K562 (cell line): ENCODE measurements at regions not wholly inside any gene's neighbourhood (a gene's known extent, or its start where the extent isn't known, plus 50 kb on each side); places are given as distances from the start of the nearest gene placed in this dataset.

Experiments
- ATAC-seq: fragments of 200-7000 bp; cut with Tn5 transposase; 3 replicates; pipeline ENCODE4 v1.9.1; 2020; ENCODE audit warnings: moderate library complexity
- BruUV-seq: library from RNA; stranded (reverse); fragments of 400-500 nt; replicated peaks from 2 replicates; lab custom pipeline; 2021; lab: Mats Ljungman, UMichigan
- CTCF ChIA-PET: fragments of 300-600 bp; formaldehyde crosslinking; extraction: SDS; loops from one replicate; lab custom pipeline; 2021; ENCODE audit warnings: low intra/inter-chr PET ratio; lab: Yijun Ruan, JAX
- POLR2A ChIA-PET: fragments of 300-600, 350-650 bp; sonication (Branson Sonifier 250); formaldehyde crosslinking; extraction: SDS; loops from one replicate; lab custom pipeline; 2021; ENCODE audit warnings: antibody characterized with exemption, inconsistent platforms; lab: Yijun Ruan, JAX
- DNase-seq, 4 experiments: peaks; one replicate each; pipeline versions ENCODE4 v3.0.0 to v3.0.0-alpha.2; 2011 to 2018; ENCODE audit warnings: low spot score in 3 of 4, mixed read lengths in 3 of 4; ENCODE audit errors: extremely low read depth in 1 of 4
- FAIRE-seq: peaks from 2 replicates; lab custom pipeline; 2011; peaks lifted over from hg19 to GRCh38; lab: Jason Lieb, UNC
- H2AFZ ChIP-seq: 2 replicates; pipeline ENCODE4 v1.6.0; 2011; ENCODE audit warnings: low read depth, low read length, control low read depth, inconsistent platforms
- H3K27ac ChIP-seq: fragments of 200-600 bp; 3 replicates; pipeline ENCODE4 v1.8.0; 2011; ENCODE audit warnings: low read depth, mild to moderate bottlenecking, control low read depth, inconsistent platforms, low read length, moderate library complexity, mixed read lengths; ENCODE audit errors: extremely low read depth
- H3K27me3 ChIP-seq, 2 experiments: fragments of 300-600 bp in 1 of 2; 2 replicates in 1 of 2; 3 replicates in 1 of 2; pipeline versions ENCODE4 v1.6.0 to v1.8.0; 2011; ENCODE audit warnings: inconsistent platforms in 2 of 2, low read length in 2 of 2, mild to moderate bottlenecking in 1 of 2, mixed read lengths in 1 of 2, moderate library complexity in 1 of 2; ENCODE audit not compliant: control insufficient read depth in 2 of 2, insufficient read depth in 2 of 2
- H3K36me3 ChIP-seq: fragments of 300-600 bp; 3 replicates; pipeline ENCODE4 v1.8.0; 2011; ENCODE audit warnings: mild to moderate bottlenecking, low read length, inconsistent platforms; ENCODE audit not compliant: control insufficient read depth, insufficient read depth
- H3K4me1 ChIP-seq, 2 experiments: fragments of 200-600 bp in 1 of 2; replicated peaks in 1 of 2; 2 replicates in 1 of 2; 3 replicates in 1 of 2; pipeline versions ENCODE4 v1.5.1 to v1.8.0; 2011; ENCODE audit warnings: inconsistent platforms in 2 of 2, low read length in 2 of 2, mild to moderate bottlenecking in 1 of 2, mixed read lengths in 1 of 2, moderate library complexity in 1 of 2; ENCODE audit not compliant: control insufficient read depth in 2 of 2, insufficient read depth in 2 of 2
- H3K4me2 ChIP-seq: 2 replicates; pipeline ENCODE4 v1.6.1; 2011; ENCODE audit warnings: low read length, control low read depth, inconsistent platforms, mixed read lengths; ENCODE audit not compliant: insufficient read depth
- H3K4me3 ChIP-seq: fragments of 200-600 bp; sonication (generic), shearing (Covaris generic); 2 replicates; pipeline ENCODE4 v1.5.1; 2016; ENCODE audit warnings: control low read depth, inconsistent platforms
- H3K79me2 ChIP-seq: fragments of 200-600 bp; 3 replicates; pipeline ENCODE4 v1.8.0; 2011; ENCODE audit warnings: low read length, inconsistent platforms; ENCODE audit not compliant: control insufficient read depth, insufficient read depth
- H3K9ac ChIP-seq, 2 experiments: 2 replicates each; pipeline versions ENCODE4 v1.6.0 to v1.6.1; 2011; ENCODE audit warnings: low read depth in 2 of 2, low read length in 2 of 2, control low read depth in 1 of 2, inconsistent platforms in 1 of 2, mild to moderate bottlenecking in 1 of 2, mixed read lengths in 1 of 2; ENCODE audit not compliant: insufficient read depth in 1 of 2
- H3K9me1 ChIP-seq: one replicate; pipeline ENCODE4 v1.6.0; 2011; ENCODE audit warnings: inconsistent platforms, mild to moderate bottlenecking, low read length, moderate library complexity; ENCODE audit not compliant: control insufficient read depth, insufficient read depth
- H3K9me3 ChIP-seq: replicated peaks from 2 replicates; pipeline ENCODE4 v1.5.1; 2011; ENCODE audit warnings: low read depth, low read length, inconsistent platforms; ENCODE audit not compliant: control insufficient read depth, insufficient read depth
- H4K20me1 ChIP-seq: replicated peaks from 2 replicates; pipeline ENCODE4 v1.6.1; 2011; ENCODE audit warnings: low read length, inconsistent platforms, mixed read lengths; ENCODE audit not compliant: control insufficient read depth, insufficient read depth
- ARID2 ChIP-seq: fragments of 450-650 bp; IDR thresholded peaks from 2 replicates; pipeline ENCODE4 v1.6.1; 2017; ENCODE audit warnings: antibody characterized with exemption, mild to moderate bottlenecking
- CTBP1 ChIP-seq: fragments of 450-650 bp; IDR thresholded peaks from 2 replicates; pipeline ENCODE4 v1.6.1; 2016; ENCODE audit warnings: borderline replicate concordance
- FOXJ2 ChIP-seq: fragments of 200-800 bp; sonication (Bioruptor generic); IDR thresholded peaks from 2 replicates; pipeline ENCODE4 v1.6.1; 2016; ENCODE audit warnings: missing genetic modification characterization, missing compliant biosample characterization
- FUS ChIP-seq: fragments of 200-400 bp; formaldehyde crosslinking; optimal IDR thresholded peaks from 2 replicates; pipeline ENCODE3; 2017; ENCODE audit warnings: low read depth, low read length
- KDM2B ChIP-seq: fragments of 250-450 bp; sonication (Bioruptor Pico); IDR thresholded peaks from 2 replicates; pipeline ENCODE4 v1.8.0; 2021; ENCODE audit warnings: mild to moderate bottlenecking, moderate library complexity
- SAP30 ChIP-seq: fragments of 200-600 bp; sonication (generic); IDR thresholded peaks from 2 replicates; pipeline ENCODE4 v1.6.1; 2012; ENCODE audit warnings: borderline replicate concordance, low read depth, mild to moderate bottlenecking, moderate library complexity, low read length, control low read depth, inconsistent platforms; ENCODE audit not compliant: insufficient read depth, poor library complexity, severe bottlenecking
- ZNF354B ChIP-seq: fragments of 250-450 bp; sonication (Bioruptor Pico); IDR thresholded peaks from 2 replicates; pipeline ENCODE4 v1.4.0; 2020
- WGBS: fragments of 100-300 bp; shearing (Covaris generic); methylation state at CpG from one replicate; pipeline ENCODE4 v1.1.6; 2016; ENCODE audit warnings: low coverage, mixed read lengths; ENCODE audit not compliant: insufficient coverage; ENCODE audit errors: missing lambda C conversion rate; 5-methylcytosine and 5-hydroxymethylcytosine counted together
- in situ Hi-C: fragments of 300-500 bp; cut with MboI; formaldehyde crosslinking; loops from 4 replicates; pipeline ENCODE4 v1.15.0; 2018; ENCODE audit warnings: inconsistent platforms, mixed read lengths
- intact Hi-C: fragments of 100-400 bp; cut with micrococcal nuclease; formaldehyde crosslinking; loops from 2 replicates; pipeline ENCODE4 v1.14.2; 2022
- TF ChIP-seq, protein P1 (sequence below): sonication (generic); formaldehyde crosslinking; IDR thresholded peaks from 2 replicates; pipeline ENCODE4 v1.8.0; 2023; ENCODE audit warnings: missing genetic modification reagents, mild to moderate bottlenecking, borderline replicate concordance
- TF ChIP-seq, protein P2 (sequence below): fragments of 450-650 bp; IDR thresholded peaks from 2 replicates; pipeline ENCODE4 v1.7.1; 2018; ENCODE audit warnings: mild to moderate bottlenecking, low read depth; ENCODE audit not compliant: partially characterized antibody
- TF ChIP-seq, protein P3 (sequence below): sonication (generic); formaldehyde crosslinking; IDR thresholded peaks from 2 replicates; pipeline ENCODE4 v1.8.1; 2023; ENCODE audit warnings: missing genetic modification reagents, mild to moderate bottlenecking, borderline replicate concordance

DNA sequence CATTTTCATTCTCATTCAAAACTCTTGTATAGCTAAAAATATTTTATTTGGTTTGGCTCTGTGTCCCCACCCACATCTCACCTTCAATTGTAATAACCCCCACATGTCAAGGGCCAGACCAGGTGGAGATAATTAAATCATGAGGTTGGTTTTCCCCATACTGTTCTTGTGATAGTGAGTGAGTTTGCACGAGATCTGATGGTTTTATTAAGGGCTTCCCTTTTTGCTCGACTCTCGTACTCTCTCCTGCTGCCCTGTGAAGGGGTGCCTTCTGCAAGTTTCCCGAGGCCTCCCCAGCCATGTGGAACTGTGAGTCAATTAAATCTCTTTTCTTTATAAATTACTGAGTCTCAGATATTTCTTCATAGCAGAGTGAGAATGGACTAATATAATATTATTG is 768.0 kb downstream of the STIM2 start:
- Histone ChIP-seq H3K27ac (no peak overlapping the region), H3K4me1 (no peaks in the 10 kb centered on the region), H3K27me3 (no peaks in the 10 kb centered on the region), H3K9me1 (no peaks in the 10 kb centered on the region), H3K4me2 (no peak overlapping the region), H3K36me3 (no peaks in the 10 kb centered on the region), H2AFZ (no peak overlapping the region), H3K79me2 (no peaks in the 10 kb centered on the region), H4K20me1 (no peaks in the 10 kb centered on the region), H3K9ac (no peak overlapping the region), H3K9me3 (no peaks in the 10 kb centered on the region), H3K4me3 (no peak overlapping the region)
- 6% methylated on average over 4 of the region's 4 CpGs for WGBS
- POLR2A ChIA-PET, result no interaction called here
- in situ Hi-C loops (no loop called here), intact Hi-C loops (no loop called here)
- no peak for ATAC-seq
- FAIRE-seq, result no peak
- BruUV-seq, result no TSS peak
- no peak for DNase-seq
- CTCF ChIA-PET, result no interaction called here
- TF ChIP-seq FOXJ2 (tag), result no peak
- TF ChIP-seq, protein P1, sequence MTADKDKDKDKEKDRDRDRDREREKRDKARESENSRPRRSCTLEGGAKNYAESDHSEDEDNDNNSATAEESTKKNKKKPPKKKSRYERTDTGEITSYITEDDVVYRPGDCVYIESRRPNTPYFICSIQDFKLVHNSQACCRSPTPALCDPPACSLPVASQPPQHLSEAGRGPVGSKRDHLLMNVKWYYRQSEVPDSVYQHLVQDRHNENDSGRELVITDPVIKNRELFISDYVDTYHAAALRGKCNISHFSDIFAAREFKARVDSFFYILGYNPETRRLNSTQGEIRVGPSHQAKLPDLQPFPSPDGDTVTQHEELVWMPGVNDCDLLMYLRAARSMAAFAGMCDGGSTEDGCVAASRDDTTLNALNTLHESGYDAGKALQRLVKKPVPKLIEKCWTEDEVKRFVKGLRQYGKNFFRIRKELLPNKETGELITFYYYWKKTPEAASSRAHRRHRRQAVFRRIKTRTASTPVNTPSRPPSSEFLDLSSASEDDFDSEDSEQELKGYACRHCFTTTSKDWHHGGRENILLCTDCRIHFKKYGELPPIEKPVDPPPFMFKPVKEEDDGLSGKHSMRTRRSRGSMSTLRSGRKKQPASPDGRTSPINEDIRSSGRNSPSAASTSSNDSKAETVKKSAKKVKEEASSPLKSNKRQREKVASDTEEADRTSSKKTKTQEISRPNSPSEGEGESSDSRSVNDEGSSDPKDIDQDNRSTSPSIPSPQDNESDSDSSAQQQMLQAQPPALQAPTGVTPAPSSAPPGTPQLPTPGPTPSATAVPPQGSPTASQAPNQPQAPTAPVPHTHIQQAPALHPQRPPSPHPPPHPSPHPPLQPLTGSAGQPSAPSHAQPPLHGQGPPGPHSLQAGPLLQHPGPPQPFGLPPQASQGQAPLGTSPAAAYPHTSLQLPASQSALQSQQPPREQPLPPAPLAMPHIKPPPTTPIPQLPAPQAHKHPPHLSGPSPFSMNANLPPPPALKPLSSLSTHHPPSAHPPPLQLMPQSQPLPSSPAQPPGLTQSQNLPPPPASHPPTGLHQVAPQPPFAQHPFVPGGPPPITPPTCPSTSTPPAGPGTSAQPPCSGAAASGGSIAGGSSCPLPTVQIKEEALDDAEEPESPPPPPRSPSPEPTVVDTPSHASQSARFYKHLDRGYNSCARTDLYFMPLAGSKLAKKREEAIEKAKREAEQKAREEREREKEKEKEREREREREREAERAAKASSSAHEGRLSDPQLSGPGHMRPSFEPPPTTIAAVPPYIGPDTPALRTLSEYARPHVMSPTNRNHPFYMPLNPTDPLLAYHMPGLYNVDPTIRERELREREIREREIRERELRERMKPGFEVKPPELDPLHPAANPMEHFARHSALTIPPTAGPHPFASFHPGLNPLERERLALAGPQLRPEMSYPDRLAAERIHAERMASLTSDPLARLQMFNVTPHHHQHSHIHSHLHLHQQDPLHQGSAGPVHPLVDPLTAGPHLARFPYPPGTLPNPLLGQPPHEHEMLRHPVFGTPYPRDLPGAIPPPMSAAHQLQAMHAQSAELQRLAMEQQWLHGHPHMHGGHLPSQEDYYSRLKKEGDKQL (CRISPR knock-in tag), result no peak
- TF ChIP-seq ZNF354B (CRISPR knock-in tag), result no peak
- TF ChIP-seq, protein P2, sequence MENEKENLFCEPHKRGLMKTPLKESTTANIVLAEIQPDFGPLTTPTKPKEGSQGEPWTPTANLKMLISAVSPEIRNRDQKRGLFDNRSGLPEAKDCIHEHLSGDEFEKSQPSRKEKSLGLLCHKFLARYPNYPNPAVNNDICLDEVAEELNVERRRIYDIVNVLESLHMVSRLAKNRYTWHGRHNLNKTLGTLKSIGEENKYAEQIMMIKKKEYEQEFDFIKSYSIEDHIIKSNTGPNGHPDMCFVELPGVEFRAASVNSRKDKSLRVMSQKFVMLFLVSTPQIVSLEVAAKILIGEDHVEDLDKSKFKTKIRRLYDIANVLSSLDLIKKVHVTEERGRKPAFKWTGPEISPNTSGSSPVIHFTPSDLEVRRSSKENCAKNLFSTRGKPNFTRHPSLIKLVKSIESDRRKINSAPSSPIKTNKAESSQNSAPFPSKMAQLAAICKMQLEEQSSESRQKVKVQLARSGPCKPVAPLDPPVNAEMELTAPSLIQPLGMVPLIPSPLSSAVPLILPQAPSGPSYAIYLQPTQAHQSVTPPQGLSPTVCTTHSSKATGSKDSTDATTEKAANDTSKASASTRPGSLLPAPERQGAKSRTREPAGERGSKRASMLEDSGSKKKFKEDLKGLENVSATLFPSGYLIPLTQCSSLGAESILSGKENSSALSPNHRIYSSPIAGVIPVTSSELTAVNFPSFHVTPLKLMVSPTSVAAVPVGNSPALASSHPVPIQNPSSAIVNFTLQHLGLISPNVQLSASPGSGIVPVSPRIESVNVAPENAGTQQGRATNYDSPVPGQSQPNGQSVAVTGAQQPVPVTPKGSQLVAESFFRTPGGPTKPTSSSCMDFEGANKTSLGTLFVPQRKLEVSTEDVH, result no peak
- no peak for TF ChIP-seq KDM2B (CRISPR knock-in tag)
- no peak for TF ChIP-seq FUS
- TF ChIP-seq, protein P3, sequence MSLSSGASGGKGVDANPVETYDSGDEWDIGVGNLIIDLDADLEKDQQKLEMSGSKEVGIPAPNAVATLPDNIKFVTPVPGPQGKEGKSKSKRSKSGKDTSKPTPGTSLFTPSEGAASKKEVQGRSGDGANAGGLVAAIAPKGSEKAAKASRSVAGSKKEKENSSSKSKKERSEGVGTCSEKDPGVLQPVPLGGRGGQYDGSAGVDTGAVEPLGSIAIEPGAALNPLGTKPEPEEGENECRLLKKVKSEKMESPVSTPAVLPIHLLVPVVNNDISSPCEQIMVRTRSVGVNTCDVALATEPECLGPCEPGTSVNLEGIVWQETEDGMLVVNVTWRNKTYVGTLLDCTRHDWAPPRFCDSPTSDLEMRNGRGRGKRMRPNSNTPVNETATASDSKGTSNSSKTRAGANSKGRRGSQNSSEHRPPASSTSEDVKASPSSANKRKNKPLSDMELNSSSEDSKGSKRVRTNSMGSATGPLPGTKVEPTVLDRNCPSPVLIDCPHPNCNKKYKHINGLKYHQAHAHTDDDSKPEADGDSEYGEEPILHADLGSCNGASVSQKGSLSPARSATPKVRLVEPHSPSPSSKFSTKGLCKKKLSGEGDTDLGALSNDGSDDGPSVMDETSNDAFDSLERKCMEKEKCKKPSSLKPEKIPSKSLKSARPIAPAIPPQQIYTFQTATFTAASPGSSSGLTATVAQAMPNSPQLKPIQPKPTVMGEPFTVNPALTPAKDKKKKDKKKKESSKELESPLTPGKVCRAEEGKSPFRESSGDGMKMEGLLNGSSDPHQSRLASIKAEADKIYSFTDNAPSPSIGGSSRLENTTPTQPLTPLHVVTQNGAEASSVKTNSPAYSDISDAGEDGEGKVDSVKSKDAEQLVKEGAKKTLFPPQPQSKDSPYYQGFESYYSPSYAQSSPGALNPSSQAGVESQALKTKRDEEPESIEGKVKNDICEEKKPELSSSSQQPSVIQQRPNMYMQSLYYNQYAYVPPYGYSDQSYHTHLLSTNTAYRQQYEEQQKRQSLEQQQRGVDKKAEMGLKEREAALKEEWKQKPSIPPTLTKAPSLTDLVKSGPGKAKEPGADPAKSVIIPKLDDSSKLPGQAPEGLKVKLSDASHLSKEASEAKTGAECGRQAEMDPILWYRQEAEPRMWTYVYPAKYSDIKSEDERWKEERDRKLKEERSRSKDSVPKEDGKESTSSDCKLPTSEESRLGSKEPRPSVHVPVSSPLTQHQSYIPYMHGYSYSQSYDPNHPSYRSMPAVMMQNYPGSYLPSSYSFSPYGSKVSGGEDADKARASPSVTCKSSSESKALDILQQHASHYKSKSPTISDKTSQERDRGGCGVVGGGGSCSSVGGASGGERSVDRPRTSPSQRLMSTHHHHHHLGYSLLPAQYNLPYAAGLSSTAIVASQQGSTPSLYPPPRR (CRISPR knock-in tag), result no peak
- no peak for TF ChIP-seq ARID2
- TF ChIP-seq SAP30, result no peak
- no peak for TF ChIP-seq CTBP1
